GM13976 (cell line): ENCODE measurements at regions not wholly inside any gene's neighbourhood (a gene's known extent, or its start where the extent isn't known, plus 50 kb on each side); places are given as distances from the start of the nearest gene placed in this dataset.

Experiments used
- DNase-seq: peaks from one replicate; pipeline ENCODE4 v3.0.0; 2012; ENCODE audit warnings: low spot score
- in situ Hi-C: fragments of 300-500 bp; cut with MboI; formaldehyde crosslinking; loops from one replicate; pipeline ENCODE4 v1.12.0; 2022; ENCODE audit warnings: low sequenced_read_pairs, mixed read lengths, inconsistent platforms; ENCODE audit not compliant: unreplicated experiment
- TF ChIP-seq, protein P1 (sequence below): IDR thresholded peaks from 2 replicates; pipeline ENCODE4 v1.5.1; 2012; ENCODE audit warnings: borderline replicate concordance, mild to moderate bottlenecking; ENCODE audit not compliant: insufficient read depth; ENCODE audit errors: extremely low read depth, missing control alignments, control extremely low read depth

DNA sequence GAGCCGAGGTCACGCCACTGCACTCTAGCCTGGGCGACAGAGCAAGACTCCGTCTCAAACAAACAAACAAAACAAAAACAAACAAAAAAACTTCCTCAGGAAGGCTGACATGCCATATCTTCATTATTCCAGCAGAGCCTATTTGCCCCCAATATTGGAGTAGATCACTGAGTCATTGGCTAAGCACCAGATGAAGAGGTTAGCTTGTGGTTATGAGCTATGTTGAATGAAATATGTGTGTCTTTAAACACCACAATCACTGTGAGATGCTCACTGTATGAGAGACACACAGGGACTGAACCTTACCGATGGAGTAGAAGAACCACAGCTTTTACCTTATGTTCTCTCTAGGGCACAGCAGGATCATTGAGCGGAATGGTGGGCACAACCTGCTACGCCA, 122.1 kb upstream of the EOLA2 start:
- no peak for DNase-seq
- TF ChIP-seq, protein P1, sequence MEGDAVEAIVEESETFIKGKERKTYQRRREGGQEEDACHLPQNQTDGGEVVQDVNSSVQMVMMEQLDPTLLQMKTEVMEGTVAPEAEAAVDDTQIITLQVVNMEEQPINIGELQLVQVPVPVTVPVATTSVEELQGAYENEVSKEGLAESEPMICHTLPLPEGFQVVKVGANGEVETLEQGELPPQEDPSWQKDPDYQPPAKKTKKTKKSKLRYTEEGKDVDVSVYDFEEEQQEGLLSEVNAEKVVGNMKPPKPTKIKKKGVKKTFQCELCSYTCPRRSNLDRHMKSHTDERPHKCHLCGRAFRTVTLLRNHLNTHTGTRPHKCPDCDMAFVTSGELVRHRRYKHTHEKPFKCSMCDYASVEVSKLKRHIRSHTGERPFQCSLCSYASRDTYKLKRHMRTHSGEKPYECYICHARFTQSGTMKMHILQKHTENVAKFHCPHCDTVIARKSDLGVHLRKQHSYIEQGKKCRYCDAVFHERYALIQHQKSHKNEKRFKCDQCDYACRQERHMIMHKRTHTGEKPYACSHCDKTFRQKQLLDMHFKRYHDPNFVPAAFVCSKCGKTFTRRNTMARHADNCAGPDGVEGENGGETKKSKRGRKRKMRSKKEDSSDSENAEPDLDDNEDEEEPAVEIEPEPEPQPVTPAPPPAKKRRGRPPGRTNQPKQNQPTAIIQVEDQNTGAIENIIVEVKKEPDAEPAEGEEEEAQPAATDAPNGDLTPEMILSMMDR, result no peak
- in situ Hi-C loops, result no loop called here

DNA sequence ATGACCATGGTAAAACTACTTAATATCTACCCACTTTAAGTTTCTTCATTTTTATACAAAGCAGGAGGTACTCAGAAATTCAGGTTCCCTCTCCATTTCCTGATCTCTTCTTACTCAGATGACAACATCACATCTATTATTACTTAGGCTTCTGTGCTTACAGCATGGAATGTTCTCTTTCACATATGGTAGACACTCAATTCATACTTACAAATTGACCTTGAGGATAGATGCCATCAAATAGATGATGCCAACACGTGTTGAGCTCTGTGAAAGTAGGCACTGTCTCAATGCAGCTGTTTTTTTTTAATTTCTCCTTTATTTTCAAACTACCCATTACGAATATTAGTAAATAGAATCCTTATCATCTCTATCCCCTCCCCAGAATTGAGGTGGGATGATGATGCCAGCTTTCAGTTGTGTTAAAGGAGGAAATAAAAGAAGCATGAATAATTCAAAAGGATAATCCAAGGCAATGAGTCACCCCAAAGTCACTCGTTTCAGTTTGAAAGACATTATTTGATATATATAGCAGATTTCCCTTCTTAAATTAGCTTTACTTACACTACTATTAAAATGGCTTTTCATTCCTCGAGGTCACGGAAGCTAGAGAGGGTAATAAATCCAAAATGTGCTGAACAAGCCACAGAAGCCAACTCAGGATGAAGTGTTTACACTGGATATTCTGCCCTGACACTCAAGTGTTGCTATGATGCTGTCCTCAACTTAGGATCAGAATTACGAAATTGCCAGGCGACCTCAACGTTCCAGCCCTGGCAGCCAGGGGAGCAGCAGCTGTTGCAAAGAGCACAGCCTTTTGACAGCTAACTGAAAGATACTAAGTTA, 124.2 kb upstream of the EOLA2 start:
- TF ChIP-seq, protein P1, result no peak
- in situ Hi-C loops, result no loop called here
- no peak for DNase-seq

DNA sequence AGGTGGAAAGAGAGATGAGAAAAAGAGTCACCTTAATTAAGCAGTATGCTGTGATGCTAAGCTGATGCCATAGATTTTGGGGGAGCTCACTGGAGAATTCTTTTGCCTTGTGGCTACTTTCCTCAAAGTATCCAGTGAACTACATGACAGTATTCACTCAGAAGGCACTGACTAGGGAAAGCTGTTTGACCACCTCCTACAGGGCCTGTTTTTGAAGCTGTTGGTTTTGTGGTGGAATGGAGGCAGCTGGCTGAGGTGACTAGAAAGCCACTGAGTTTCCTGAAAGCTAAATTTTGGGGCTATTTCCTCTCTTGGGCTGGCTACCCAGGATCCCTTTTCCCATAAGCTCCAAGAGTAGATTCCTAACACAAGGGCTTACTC, 124.8 kb upstream of the EOLA2 start:
- no peak for DNase-seq
- TF ChIP-seq, protein P1, result no peak
- in situ Hi-C loops, result no loop called here

DNA sequence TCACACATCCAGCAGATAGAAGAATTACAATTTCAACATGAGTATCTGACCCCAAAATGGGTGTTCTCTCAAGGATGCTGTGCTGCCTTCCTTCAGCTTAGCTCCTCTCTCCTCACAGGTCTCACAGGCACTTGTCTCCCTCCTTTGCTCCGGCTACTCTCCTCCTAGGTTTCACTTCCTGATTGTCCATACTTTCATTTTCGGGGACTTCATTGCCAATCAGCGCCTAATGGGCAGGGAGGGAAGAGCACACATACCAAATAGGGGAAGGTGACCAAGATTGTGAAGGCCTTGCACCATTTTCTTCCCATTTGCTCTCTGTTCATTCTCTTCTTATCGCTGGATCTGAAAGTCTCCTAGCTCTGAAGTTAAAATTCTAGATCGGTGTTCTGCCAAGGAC, 125.4 kb upstream of the EOLA2 start:
- in situ Hi-C loops, result no loop called here
- TF ChIP-seq, protein P1, result no peak
- DNase-seq, result no peak

DNA sequence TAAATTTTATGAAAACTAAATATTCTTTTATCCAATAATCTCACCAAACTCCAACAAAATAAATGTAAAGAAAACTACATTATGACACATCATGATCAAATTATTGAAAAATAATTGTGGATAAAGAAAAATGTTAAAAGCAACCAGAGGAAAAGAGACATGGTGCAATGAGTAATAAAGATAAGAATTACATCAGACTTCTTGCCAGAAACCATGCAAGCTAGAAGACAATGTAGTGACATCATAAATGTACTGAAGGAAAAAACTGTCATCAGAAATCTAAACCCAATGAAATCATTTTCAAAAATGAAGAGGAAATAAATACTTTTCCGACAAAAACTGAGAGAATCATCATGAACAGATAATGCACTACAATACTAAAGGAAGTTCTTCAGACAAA, 135.9 kb upstream of the EOLA2 start:
- DNase-seq, result no peak
- TF ChIP-seq, protein P1, result no peak
- in situ Hi-C loops, result no loop called here

DNA sequence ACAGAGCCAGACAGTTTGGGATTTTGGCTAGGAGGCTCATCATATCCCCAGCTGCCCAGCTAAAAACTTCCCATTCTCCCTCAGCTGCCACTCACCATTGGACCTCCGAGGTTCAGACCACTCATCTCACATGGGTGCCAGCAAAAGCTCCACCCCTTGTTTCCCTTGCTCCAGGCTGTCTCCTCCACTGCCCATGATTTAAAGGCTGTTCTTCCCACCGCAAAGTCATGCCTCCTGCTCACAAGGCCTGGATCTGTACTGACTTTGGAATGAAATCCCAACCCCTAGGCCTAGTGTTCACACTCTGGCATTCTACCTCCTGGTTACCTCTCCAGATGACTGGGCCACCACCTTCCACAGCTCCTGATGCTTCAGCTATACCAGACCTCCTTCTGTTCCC, 142.2 kb upstream of the EOLA2 start:
- in situ Hi-C loops, result no loop called here
- DNase-seq, result no peak
- TF ChIP-seq, protein P1, result no peak
